ENCODE measurements at regions not wholly inside any gene's neighbourhood (a gene's known extent, or its start where the extent isn't known, plus 50 kb on each side); places are given as distances from the start of the nearest gene placed in this dataset.

GRCh38 chr4:23567338-23567737 is 322.5 kb downstream of the PPARGC1A start:
- no peak overlapping the region for H3K4me3 ChIP-seq (ENCODE audit: low read depth, low read length)
- DNase-seq (ENCODE audit: low read depth), result no peak

GRCh38 chr4:23560748-23561147 is 329.1 kb downstream of the PPARGC1A start:
- H3K4me3 ChIP-seq (ENCODE audit: low read depth, low read length), result no peak overlapping the region
- no peak for DNase-seq (ENCODE audit: low read depth)

DNA sequence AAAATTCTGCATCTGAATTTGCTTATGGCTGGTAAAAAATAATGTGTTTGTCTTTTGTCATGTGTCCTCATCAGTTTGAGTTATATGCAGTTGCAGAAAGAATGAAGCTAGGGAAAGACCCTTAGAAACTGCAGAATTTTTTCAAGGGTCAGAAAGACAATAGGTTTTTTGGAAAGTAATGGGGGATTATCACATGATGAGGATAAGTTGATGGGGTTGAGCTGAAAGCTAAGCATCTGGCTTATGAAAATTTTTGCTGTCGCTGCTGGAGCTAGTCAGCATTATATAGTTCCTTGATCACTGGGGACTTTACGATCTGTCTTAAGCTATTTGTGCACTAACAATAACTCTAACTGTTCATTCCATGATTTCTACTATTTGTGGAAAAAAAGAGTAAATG is 331.7 kb downstream of the PPARGC1A start:
- no peak overlapping the region for H3K4me3 ChIP-seq (ENCODE audit: low read depth, low read length)

GRCh38 chr4:23547601-23548000 is 342.2 kb downstream of the PPARGC1A start:
- H3K4me3 ChIP-seq (ENCODE audit: low read depth, low read length), result no peak overlapping the region
- DNase-seq (ENCODE audit: low read depth), result no peak

More for the DNA sequence above, 331.7 kb downstream of the PPARGC1A start:
- DNase-seq (ENCODE audit: low read depth), result no peak

DNA sequence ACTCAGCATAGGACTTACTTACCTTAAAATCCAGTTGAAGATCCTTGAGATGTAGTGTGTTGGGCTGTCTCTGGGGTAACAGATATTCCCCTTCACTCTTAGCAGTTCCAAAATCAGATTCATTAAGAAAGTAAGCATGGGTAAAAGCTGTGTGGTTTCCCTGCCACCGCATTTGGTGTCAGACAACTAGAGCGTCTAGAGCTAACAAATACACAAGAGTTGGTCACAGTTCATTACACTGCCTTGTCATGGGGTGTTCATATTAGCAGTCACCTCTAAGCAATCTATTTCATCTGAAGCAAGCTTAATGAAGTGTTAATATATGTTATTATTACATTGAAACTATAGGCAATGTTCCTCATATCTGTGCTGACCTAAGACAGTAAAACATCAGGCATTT is 342.8 kb downstream of the PPARGC1A start:
- no peak overlapping the region for H3K4me3 ChIP-seq (ENCODE audit: low read depth, low read length)
- DNase-seq (ENCODE audit: low read depth), result no peak

DNA sequence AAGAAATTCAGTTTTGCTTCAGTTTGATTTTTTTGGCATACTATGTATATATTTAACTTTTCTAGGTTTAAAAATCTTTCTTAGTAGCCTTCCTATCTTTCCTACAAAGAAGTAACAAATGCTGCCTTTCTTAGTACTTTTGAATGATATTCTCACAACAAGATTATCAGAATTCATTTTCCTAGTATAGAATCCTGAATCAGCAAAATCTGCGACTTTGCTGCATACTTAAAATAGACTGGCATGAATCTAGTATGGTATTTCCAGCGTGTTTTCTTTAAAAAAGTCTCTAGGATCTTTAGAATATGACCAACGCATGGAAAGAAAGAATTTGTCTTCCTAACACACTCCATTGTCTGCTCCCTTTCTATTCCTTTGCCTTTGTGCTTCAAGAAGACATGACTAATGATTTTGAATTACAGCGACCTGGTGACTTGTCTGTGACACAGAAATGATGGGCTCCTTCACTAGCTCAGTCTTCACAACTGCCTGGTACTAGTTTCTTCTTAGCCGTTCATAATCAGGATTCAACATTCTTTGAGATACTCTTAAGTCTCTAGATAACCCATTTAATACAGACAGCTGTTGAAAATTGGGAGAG is 349.8 kb downstream of the PPARGC1A start:
- no peak overlapping the region for H3K4me3 ChIP-seq (ENCODE audit: low read depth, low read length)

DNA sequence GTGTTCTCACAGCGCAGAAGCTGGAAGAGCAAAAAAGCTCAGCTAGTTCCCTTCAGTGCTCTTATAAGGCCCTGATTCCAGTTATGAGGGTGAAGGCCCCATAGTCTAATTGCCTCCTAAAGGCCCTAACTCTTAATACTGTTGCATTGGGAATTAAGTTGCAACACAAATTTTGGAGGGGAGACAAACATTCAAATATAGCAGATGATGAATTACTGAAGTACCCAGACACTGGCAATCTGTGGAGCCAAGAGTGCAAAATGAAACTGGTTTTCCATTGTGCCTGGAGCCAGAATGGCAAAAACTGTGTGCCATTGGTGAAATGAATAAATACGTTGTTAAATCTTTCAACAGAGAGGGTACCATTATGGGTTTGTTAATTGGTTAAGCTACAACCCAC is 356.0 kb downstream of the PPARGC1A start:
- H3K4me3 ChIP-seq (ENCODE audit: low read depth, low read length), result no peak overlapping the region
- no peak for DNase-seq (ENCODE audit: low read depth)

More for the DNA sequence above, 349.8 kb downstream of the PPARGC1A start:
- no peak for DNase-seq (ENCODE audit: low read depth)

GRCh38 chr4:23516716-23517115 is 373.1 kb downstream of the PPARGC1A start:
- no peak overlapping the region for H3K4me3 ChIP-seq (ENCODE audit: low read depth, low read length)
- no peak for DNase-seq (ENCODE audit: low read depth)

DNA sequence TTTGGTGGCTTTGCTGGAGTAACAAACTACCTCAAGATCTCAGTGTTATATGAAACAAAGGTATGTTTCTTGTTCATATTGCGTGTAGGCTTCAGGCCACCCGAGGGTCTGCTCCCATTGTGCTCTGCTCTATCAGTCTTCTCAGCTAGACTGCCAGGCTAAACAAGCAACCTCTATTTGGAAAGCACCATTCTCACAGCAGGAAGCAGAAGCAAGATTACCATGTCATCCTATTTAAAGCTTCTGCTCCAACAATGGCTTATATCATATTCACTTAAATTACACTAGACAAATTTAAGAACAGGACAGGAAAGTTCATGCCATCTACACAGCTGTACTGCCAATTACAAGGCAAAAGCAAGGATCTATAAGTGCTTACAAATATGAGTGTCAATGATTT is 385.8 kb downstream of the PPARGC1A start:
- no peak overlapping the region for H3K4me3 ChIP-seq (ENCODE audit: low read depth, low read length)
- DNase-seq (ENCODE audit: low read depth), result no peak

DNA sequence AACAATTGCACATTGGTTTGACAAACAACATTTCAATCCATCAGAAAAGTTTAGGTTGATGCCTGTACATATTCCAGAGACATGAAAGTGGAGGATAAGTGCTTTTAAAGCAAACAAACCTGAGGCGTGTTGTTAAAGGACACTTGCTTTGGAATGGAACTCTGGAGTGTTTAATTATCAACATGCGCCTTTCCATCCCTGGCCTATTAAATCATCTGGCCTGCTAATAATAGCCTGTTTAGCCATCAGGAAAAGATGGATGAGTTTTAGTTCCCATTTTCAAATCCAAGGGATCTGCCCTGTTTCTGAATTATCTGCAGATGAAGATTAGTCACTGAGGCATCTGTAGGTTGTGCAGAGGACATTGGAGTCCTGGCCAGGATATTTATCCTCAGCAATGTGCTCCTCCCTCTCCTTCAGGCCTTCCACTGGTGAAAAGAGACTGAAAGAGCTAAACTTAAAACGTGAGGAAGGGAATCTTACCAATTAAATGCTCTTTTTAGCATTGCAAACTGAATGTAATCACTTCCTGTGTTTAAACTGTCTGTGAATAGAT is 388.9 kb downstream of the PPARGC1A start:
- H3K4me3 ChIP-seq (ENCODE audit: low read depth, low read length), result no peak overlapping the region
- no peak for DNase-seq (ENCODE audit: low read depth)

- H3K4me3 ChIP-seq (ENCODE audit: low read depth, low read length), result no peak overlapping the region
- no peak for DNase-seq (ENCODE audit: low read depth)
Measured at GRCh38 chr4:23485801-23486200, 404.0 kb downstream of the PPARGC1A start.

DNA sequence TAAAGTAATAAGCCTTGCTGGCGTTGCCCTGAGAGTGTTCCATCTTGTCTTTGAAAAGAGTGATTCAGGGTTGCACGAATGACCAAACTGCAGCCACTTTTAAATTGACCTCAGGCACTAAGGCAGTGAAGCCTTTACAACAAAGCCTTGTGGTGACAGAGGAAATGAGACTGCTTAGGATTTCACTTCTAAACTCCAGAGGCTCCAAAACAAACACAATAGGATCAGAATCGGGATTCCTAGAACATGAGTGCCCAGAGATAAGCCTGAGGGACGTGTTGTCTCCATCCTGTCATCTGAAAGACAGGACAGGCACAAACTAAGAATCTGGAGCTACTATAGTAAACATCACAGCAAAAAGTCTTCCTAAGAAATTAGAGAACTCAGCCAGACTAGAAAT is 405.2 kb downstream of the PPARGC1A start:
- no peak overlapping the region for H3K4me3 ChIP-seq (ENCODE audit: low read depth, low read length)
- DNase-seq (ENCODE audit: low read depth), result no peak

- H3K4me3 ChIP-seq (ENCODE audit: low read depth, low read length), result no peak overlapping the region
- no peak for DNase-seq (ENCODE audit: low read depth)
Measured at GRCh38 chr4:23483320-23483960, 406.4 kb downstream of the PPARGC1A start.

DNA sequence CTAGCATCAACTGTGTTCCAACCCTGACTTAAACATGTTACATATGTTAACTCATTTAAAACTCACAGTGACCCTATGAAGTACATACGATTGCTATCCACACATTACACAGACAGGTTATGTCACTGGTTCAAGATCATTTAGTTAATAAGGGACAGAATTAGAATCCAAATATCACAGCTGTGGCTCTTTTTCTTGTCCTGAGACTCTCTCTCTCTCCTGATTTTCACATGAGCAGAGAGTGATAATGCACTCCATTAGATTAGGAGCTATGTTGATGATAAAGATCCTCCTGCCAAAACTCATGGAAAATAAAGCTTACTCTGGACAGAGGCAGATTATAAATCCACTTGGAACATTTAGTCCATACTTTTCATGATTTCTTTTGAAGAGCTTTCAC is 408.3 kb downstream of the PPARGC1A start:
- H3K4me3 ChIP-seq (ENCODE audit: low read depth, low read length), result no peak overlapping the region

DNA sequence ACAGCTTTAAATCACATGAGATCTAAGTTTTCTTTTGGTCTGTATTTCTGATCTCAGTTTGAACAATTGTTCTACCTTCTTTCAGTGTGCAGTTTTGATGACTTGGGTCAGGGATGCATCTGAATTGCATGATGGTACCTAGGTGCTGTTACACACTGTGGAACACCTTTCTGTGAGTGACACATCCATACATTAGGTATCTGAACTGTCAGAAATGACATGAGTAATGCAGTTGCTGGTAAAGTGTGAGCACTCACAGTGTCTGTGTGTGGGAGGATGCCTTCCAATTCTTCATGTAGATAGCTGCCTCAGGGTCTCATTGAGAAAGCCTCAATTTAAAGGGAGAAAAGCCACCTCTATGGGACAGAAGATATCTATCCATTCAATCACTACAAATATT is 411.9 kb downstream of the PPARGC1A start:
- no peak for DNase-seq (ENCODE audit: low read depth)
- no peak overlapping the region for H3K4me3 ChIP-seq (ENCODE audit: low read depth, low read length)

More for the DNA sequence above, 408.3 kb downstream of the PPARGC1A start:
- no peak for DNase-seq (ENCODE audit: low read depth)

- no peak overlapping the region for H3K4me3 ChIP-seq (ENCODE audit: low read depth, low read length)
- DNase-seq (ENCODE audit: low read depth), result no peak
Measured at GRCh38 chr4:23476515-23477090, 413.2 kb downstream of the PPARGC1A start.

- no peak for DNase-seq (ENCODE audit: low read depth)
Measured at GRCh38 chr4:23463071-23463470, 426.8 kb downstream of the PPARGC1A start.

DNA sequence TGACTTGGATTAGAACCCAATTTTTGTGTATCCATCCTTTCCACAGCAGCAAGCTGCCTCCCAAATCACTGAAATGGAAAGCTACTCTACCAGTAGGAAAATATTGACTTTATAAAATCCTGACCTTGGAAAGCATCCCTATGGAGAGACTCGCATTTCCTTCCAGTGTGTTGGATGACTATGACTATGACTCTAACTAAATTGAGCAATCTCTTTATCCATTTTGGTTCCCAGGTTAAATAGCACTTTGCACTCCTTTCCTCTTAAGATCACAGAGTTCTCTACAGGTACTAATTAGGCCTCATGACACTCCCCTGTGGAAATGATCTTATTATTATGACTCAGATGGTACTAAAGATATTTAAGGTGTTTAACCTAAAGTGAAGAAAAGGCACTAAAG is 431.8 kb downstream of the PPARGC1A start:
- no peak for DNase-seq (ENCODE audit: low read depth)
- no peak overlapping the region for H3K4me3 ChIP-seq (ENCODE audit: low read depth, low read length)

More at GRCh38 chr4:23463071-23463470, 426.8 kb downstream of the PPARGC1A start:
- no peak overlapping the region for H3K4me3 ChIP-seq (ENCODE audit: low read depth, low read length)

DNA sequence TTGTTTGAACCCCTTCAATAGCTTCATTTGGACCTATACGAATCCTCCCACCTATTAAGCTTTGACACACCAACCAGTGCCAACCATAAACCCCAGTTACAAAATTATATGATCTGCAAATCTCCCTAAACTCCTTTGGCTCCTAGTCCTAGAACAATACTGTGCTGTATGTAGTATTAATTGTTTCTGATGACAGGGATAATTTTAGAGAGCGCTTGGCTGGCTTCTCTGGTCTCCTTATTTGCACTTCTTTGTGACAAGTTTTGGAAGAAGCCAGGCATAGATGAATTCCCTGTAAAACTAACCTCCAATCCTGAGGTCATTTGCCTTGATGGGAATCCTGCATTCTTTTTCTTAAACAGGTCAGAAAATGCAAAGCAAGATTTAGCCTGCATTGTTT is 433.0 kb downstream of the PPARGC1A start:
- no peak overlapping the region for H3K4me3 ChIP-seq (ENCODE audit: low read depth, low read length)
- no peak for DNase-seq (ENCODE audit: low read depth)

GRCh38 chr4:23455456-23456158 is 434.2 kb downstream of the PPARGC1A start:
- H3K4me3 ChIP-seq (ENCODE audit: low read depth, low read length), result no peak overlapping the region
- no peak for DNase-seq (ENCODE audit: low read depth)

All from skeletal muscle cell (primary cell).